K562 (cell line): ENCODE measurements at regions not wholly inside any gene's neighbourhood (a gene's known extent, or its start where the extent isn't known, plus 50 kb on each side); places are given as distances from the start of the nearest gene placed in this dataset.

Source experiments
- ARID4B ChIP-seq: sonication (generic); formaldehyde crosslinking; IDR thresholded peaks from 2 replicates; pipeline ENCODE4 v1.8.0; 2022; ENCODE audit warnings: mild to moderate bottlenecking, missing genetic modification reagents
- ATF3 ChIP-seq, 2 experiments: fragments of 450-650 bp in 1 of 2; sonication (generic) in 1 of 2; formaldehyde crosslinking in 1 of 2; IDR thresholded peaks in 1 of 2; conservative IDR thresholded peaks in 1 of 2; 2 replicates each; pipeline versions ENCODE4 v1.6.1 to v1.8.1; 2016 to 2023; ENCODE audit warnings: mild to moderate bottlenecking in 2 of 2, moderate library complexity in 2 of 2, inconsistent platforms in 1 of 2, missing genetic modification reagents in 1 of 2
- BRF1 ChIP-seq: IDR thresholded peaks from 3 replicates; pipeline ENCODE4 v1.6.1; 2011; ENCODE audit warnings: borderline replicate concordance, mild to moderate bottlenecking; ENCODE audit not compliant: insufficient read length; ENCODE audit errors: extremely low read depth
- CBX2 ChIP-seq: fragments of 200-600 bp; sonication (generic); IDR thresholded peaks from one replicate; pipeline ENCODE4 v1.6.1; 2012; ENCODE audit warnings: mild to moderate bottlenecking, low read length, inconsistent platforms; ENCODE audit not compliant: insufficient read depth, poor library complexity, severe bottlenecking
- FOXK1 ChIP-seq: sonication (generic); formaldehyde crosslinking; IDR thresholded peaks from 2 replicates; pipeline ENCODE4 v1.8.0; 2022; ENCODE audit warnings: missing genetic modification reagents, mild to moderate bottlenecking, borderline replicate concordance
- HDGF ChIP-seq: fragments of 450-650 bp; IDR thresholded peaks from 2 replicates; pipeline ENCODE4 v1.6.1; 2016
- HMGN3 ChIP-seq: IDR thresholded peaks from 2 replicates; pipeline ENCODE4 v1.6.1; 2011; ENCODE audit warnings: borderline replicate concordance, low read depth, mild to moderate bottlenecking, mixed read lengths, low read length; ENCODE audit not compliant: insufficient read length; ENCODE audit errors: extremely low read depth
- HNRNPL ChIP-seq: fragments of 200-400 bp; formaldehyde crosslinking; IDR thresholded peaks from 2 replicates; pipeline ENCODE4 v1.6.1; 2017; ENCODE audit warnings: low read depth, mild to moderate bottlenecking, low read length
- NELFE ChIP-seq: IDR thresholded peaks from 2 replicates; pipeline ENCODE4 v1.6.1; 2011; ENCODE audit warnings: mild to moderate bottlenecking; ENCODE audit not compliant: insufficient read depth, insufficient read length
- NFE2L1 ChIP-seq: fragments of 450-650 bp; IDR thresholded peaks from 2 replicates; pipeline ENCODE4 v1.6.1; 2016; ENCODE audit warnings: missing genetic modification characterization, low read depth, mild to moderate bottlenecking, missing compliant biosample characterization, moderate library complexity, borderline replicate concordance
- PHF20 ChIP-seq: fragments of 450-650 bp; IDR thresholded peaks from 2 replicates; pipeline ENCODE4 v1.6.1; 2018; ENCODE audit not compliant: partially characterized antibody
- PKNOX1 ChIP-seq: fragments of 450-650 bp; IDR thresholded peaks from 2 replicates; pipeline ENCODE4 v1.6.1; 2016
- SMARCB1 ChIP-seq: IDR thresholded peaks from 2 replicates; pipeline ENCODE4 v1.6.1; 2011; ENCODE audit warnings: improper control_type of control experiment, low read depth; ENCODE audit not compliant: insufficient read length
- TAF9B ChIP-seq: fragments of 450-650 bp; IDR thresholded peaks from 2 replicates; pipeline ENCODE4 v1.6.1; 2018; ENCODE audit warnings: mild to moderate bottlenecking; ENCODE audit not compliant: partially characterized antibody
- U2AF2 ChIP-seq: fragments of 200-400 bp; formaldehyde crosslinking; optimal IDR thresholded peaks from 2 replicates; pipeline ENCODE3; 2017; ENCODE audit warnings: low read depth, mild to moderate bottlenecking, low read length
- YY1 ChIP-seq, 3 experiments: IDR thresholded peaks; 2 replicates each; pipeline ENCODE4 v1.6.1; 2011; ENCODE audit warnings: low read length in 2 of 3, mild to moderate bottlenecking in 2 of 3, moderate library complexity in 2 of 3, borderline replicate concordance in 1 of 3, control low read depth in 1 of 3, low read depth in 1 of 3; ENCODE audit not compliant: insufficient read depth in 3 of 3, insufficient replicate concordance in 2 of 3, control insufficient read depth in 1 of 3, insufficient read length in 1 of 3; ENCODE audit errors: extremely low read depth in 1 of 3
- ZNF217 ChIP-seq: sonication (generic); formaldehyde crosslinking; IDR thresholded peaks from 2 replicates; pipeline ENCODE4 v1.8.0; 2022; ENCODE audit warnings: mild to moderate bottlenecking, missing genetic modification reagents
- ZNF347 ChIP-seq: fragments of 450-650 bp; formaldehyde crosslinking; IDR thresholded peaks from 2 replicates; pipeline ENCODE4 v1.4.0; 2020; ENCODE audit warnings: low read depth, mild to moderate bottlenecking, moderate library complexity
- ZNF511 ChIP-seq: sonication (generic); formaldehyde crosslinking; IDR thresholded peaks from 2 replicates; pipeline ENCODE4 v1.8.0; 2022; ENCODE audit warnings: mild to moderate bottlenecking, missing genetic modification reagents
- ZNF586 ChIP-seq: fragments of 450-650 bp; formaldehyde crosslinking; conservative IDR thresholded peaks from 2 replicates; pipeline ENCODE4 v1.4.0; 2020; ENCODE audit warnings: mild to moderate bottlenecking, moderate library complexity
- ZNF75A ChIP-seq: fragments of 450-650 bp; formaldehyde crosslinking; IDR thresholded peaks from 2 replicates; pipeline ENCODE4 v1.4.0; 2020; ENCODE audit warnings: mild to moderate bottlenecking

DNA sequence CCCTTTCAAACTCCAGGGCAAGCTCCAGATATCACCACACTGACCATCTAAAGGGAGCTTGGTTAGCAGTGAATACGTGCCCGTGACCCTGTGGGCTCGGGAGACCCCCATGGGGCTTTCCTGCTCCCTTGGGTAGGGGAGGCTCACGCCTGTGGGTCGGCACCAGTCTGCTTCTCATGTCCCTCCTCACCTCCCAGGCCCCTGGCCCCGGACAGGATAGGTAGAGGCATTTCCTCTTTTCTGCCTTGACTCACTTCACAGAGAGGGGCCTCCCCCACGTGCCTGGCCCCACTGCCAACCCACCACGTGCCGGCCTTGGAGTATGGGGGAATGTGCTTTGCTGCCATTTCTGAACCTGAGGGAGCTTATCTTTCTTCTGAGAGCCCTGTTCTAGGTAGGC lies 131.3 kb upstream of the FAM20C start (continued):
- TF ChIP-seq HNRNPL: no peak
- TF ChIP-seq NFE2L1: no peak
- no peak for TF ChIP-seq ATF3 (IDR thresholded peaks at IDR 0.05)
- no peak for TF ChIP-seq ATF3 (CRISPR knock-in tag; conservative IDR thresholded peaks at IDR 0.05)
- TF ChIP-seq ZNF75A (CRISPR knock-in tag): no peak
- no peak for TF ChIP-seq HMGN3
- no peak for TF ChIP-seq HDGF
- TF ChIP-seq SMARCB1: no peak
- no peak for TF ChIP-seq TAF9B
- TF ChIP-seq ZNF217: no peak
- peak; percentile 99 for TF ChIP-seq FOXK1 (CRISPR knock-in tag)
- peak in 1 of 3 experiments; percentile 14 for TF ChIP-seq YY1 (IDR thresholded peaks at IDR 0.05; ENCODE audit: borderline replicate concordance in 1 of 3, control insufficient read depth in 1 of 3, extremely low read depth in 1 of 3, insufficient read depth in 3 of 3, insufficient read length in 1 of 3, insufficient replicate concordance in 2 of 3, low read depth in 1 of 3, low read length in 2 of 3)
- TF ChIP-seq CBX2: no peak
- no peak for TF ChIP-seq PHF20
- TF ChIP-seq ZNF511 (CRISPR knock-in tag): peak; percentile 97
- no peak for TF ChIP-seq U2AF2
- TF ChIP-seq PKNOX1: no peak
- TF ChIP-seq ZNF586 (CRISPR knock-in tag): no peak
- TF ChIP-seq ZNF347 (CRISPR knock-in tag): no peak
- no peak for TF ChIP-seq BRF1
- TF ChIP-seq NELFE: no peak
- peak; percentile 76; the same call in 1 of the 2 replicates for TF ChIP-seq ARID4B (CRISPR knock-in tag)
